Glomerular visceral epithelial cell (primary cell): ENCODE measurements at regions not wholly inside any gene's neighbourhood (a gene's known extent, or its start where the extent isn't known, plus 50 kb on each side); places are given as distances from the start of the nearest gene placed in this dataset.
"Not testable (repeated sequence)": the region's sequence is repeated elsewhere in the genome, so short reads cannot be mapped to it uniquely, and the experiment has no call there.

ENCODE experiments used
- DNase-seq: peaks from one replicate; pipeline ENCODE4 v3.0.0-alpha.2; 2016; ENCODE audit errors: extremely low spot score

DNA sequence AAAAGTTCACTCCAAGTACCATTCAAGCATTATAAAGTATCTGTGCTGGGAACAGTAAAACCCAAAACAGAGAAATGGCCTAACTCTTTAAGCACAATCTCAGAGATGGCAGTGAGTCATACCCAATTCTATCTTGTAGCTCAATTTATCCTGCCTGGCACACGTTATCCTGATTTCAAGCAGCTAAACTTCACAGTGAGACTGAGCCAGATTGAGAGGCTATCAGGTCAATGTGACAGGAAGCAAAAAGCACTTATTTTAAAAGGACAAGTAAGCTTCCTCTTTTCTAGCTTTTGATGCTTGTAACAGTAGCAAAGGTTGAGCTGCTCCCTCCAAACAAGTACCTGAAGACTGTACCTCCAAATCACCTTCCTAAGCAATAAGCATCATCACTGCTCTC, 324.9 kb downstream of the NAF1 start:
- no peak for DNase-seq

DNA sequence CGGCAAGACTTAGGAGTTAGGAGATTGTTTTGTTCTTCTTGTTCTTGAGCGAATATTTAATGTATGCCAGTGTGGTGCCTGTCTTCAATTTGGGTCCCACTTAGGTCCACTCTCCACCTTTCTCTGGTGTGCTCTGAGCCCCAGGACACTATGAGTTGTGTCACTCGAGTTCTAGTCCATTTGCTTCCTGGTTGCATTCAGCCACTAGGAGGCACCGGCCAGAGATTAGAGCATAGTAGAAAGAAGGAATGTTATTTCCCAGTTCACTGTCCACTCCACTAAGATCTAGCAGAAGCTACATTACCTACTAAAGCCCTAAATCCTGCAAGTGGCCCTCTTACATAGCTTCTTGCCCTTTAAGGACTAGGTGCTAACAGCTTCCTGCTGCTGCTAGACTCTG, 326.9 kb downstream of the NAF1 start:
- no peak for DNase-seq

DNA sequence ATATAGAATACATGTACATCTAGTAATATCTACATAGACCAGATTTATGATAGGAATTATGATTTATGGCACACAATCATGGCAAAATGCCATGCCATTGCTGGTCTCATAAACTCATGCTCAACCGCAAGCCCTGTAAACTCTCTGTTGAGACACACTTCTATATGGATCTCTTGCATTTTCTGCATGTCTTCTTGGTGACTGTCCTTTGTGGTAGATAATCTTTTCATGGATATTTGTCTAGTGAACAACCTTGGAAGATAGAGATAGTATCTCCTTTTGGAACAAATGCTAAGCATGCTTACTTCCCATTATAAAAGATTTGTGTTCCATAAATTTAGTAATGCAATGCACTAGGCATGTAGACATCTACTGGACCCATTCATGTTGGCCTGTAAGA, 328.0 kb downstream of the NAF1 start:
- DNase-seq = no peak

- no peak for DNase-seq
Measured at GRCh38 chr4:162837679-162838078, 329.0 kb downstream of the NAF1 start.

DNA sequence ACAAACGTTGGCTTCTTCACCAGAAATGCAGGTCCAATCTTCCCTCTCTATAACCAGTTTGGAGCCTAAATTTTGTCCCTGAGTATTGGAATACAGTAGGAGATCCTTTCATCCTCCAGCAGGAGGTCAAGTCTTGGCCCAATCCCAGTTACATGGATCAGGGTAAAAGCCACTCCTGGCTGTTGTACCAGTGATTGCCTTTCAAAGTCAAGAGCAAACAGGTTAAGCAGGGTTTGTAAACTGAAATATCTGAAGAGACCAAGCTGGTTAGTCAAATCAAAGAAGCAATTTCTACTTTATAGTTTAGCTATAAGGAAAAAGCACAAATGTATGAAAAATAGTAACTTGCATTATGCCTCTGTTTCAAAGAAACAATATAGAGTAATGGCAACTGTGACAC, 329.4 kb downstream of the NAF1 start:
- no peak for DNase-seq

- no peak for DNase-seq
Measured at GRCh38 chr4:162836773-162837172, 329.9 kb downstream of the NAF1 start.

GRCh38 chr4:162836258-162836657, 330.4 kb downstream of the NAF1 start:
- DNase-seq = not testable (repeated sequence)

DNA sequence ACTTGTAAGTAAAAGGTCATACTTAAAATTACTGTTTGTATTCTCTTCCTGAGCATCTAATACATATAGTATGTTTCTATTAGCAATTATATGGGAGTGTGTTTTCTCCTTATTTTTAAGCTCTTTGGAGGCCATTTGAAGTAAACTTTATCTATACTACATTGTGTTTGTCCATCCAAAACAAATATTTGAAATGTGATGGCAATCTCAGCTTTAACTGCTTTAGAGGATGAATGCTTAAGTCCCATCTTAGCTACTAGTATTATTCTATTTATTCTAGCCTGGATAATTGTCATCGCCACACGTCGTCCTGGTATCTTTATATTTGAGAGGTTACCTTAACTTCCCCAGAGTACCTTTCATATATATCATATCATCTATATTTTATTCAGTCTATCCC, 335.8 kb downstream of the NAF1 start:
- DNase-seq = no peak

GRCh38 chr4:162817374-162817773, 349.3 kb downstream of the NAF1 start:
- DNase-seq = not testable (repeated sequence)

- no peak for DNase-seq
Measured at GRCh38 chr4:162804351-162804924, 362.3 kb downstream of the NAF1 start.

GRCh38 chr4:162803378-162803777, 363.3 kb downstream of the NAF1 start:
- no peak for DNase-seq

- no peak for DNase-seq
Measured at GRCh38 chr4:162797108-162797507, 369.6 kb downstream of the NAF1 start.

DNA sequence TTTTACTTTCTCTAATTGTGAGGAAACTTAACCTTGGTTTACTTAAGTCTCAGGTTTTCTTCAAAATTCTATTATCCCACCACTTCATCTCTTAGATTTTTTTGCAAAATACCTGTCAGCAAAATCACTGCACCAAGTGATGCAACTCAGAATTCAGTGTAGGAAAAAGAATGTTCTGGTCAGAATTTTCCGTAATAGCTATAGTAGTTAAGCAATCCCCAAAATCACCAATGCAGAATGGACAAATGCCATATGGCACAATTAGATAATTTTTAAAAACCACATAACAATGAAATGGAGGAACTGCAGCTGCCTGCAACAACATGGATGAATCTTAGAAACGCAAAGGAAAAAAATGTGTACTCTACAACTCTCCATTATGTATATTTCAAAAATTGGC, 373.1 kb downstream of the NAF1 start:
- DNase-seq = no peak

GRCh38 chr4:162793004-162793403, 373.7 kb downstream of the NAF1 start:
- no peak for DNase-seq

DNA sequence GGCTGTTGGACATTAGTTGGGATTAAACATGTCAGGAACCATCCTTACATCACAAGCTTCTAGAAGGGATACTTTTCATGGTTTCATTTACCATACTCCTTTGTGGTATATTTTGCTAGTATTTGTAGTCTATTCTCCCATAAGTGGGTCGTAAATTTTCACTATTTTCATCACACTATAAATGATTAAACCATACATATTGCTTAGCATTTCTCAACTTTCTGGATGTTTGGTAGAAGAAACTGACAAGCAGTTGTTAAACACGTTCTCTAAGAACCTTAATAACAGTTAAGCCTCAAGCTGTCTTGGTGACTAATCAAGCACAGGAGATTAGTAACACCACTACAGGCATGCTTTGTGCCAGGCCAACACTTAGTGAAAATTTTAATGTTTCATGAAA, 375.5 kb downstream of the NAF1 start:
- DNase-seq = no peak

- no peak for DNase-seq
Measured at GRCh38 chr4:162787120-162787519, 379.6 kb downstream of the NAF1 start.

- peak; percentile 2 for DNase-seq
Measured at GRCh38 chr4:162782778-162783525, 383.7 kb downstream of the NAF1 start.

DNA sequence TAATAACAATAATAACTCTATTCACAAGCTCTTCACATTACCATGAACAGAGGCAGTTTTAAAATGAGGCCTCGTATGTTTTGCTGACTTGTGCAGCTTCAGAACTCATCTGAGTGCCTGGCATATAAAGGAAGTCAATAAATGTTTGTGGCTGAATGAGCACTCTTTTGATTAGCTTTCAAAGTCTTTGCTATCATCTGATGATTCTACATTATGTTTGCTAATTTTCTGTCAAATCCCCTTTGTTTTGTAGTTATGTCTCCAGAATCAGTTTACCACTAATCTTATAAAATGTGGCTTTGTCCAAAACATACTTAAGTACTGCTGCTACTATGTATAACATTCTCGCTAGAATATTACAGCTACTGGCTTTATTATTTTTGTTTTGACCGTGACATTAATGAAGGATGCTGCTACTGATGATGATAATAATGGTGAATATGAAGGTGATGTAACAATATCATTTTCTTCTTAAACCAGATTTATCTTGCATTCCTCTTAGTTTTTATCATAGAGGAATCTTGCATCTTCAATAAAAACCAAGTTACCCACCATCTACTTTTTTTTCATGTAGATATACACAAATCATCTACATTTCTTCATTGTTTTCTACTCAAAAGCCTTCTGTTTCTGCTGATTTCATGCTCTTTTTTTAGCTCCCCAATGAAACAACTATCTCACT, 384.5 kb downstream of the NAF1 start:
- no peak for DNase-seq

DNA sequence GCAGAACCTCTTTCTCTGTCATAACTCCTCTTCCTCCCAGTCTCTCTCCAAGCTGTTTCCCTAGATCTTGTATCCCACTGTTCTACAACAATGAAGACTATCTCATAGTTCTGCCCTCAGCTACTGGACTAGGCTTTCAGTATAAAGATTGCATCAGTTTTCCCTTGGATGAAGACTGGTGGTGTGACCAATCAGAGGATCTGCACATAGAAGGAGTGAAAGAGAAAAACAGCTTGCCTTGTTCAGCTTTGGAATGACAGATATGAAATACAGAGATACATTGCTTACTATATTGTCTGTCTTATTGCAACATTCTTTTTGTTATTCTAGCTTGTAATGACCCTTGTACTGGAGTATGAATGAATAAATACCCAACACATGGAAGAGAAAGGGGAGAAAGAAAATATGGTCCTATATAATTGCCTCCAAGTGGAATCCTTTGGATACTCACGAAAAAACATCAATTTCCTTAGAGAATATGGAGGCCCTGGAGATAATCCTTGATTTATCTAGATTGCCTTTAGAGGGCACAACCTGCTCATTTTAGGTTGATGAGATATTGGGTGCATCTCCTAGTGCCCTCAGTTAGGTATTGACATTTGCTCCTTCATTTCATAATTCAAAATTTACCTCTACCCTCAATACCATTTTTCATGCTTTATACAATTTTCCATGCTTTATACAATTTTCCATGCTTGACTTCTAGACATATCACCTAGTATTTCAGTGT, 395.8 kb downstream of the NAF1 start:
- no peak for DNase-seq

DNA sequence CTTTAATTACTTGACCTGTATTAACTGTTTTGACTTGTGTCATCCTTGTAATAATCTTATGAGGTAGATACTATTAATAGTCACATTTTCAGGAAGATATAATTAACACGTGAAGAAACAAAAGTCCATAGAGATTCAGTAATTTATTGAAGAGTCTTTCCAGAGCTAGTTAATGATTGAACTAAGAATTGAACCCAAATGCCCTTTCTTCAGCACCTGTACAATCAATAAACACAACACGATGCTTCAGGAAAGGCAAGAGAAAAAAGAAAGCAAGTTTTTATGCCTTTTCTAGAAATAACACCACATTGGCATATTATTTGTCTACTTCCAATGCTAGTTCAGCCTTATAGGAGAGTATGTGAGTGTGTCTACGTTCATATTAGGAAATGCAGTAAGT, 399.6 kb downstream of the NAF1 start:
- no peak for DNase-seq

- no peak for DNase-seq
Measured at GRCh38 chr4:162761965-162762364, 404.7 kb downstream of the NAF1 start.

DNA sequence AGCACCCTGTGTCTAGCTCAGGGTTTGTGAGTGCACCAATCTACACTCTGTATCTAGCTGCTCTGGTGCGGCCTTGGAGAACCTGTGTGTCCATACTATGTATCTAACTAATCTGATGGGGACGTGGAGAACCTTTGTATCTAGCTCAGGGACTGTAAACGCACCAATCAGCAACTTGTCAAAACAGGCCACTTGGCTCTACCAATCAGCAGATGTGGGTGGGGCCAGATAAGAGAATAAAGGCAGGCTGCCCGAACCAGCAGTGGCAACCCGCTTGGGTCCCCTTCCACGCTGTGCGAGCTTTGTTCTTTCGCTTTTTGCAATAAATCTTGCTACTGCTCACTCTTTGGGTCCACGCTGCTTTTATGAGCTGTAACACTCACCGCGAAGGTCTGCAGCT, 426.5 kb downstream of the NAF1 start:
- not testable (repeated sequence) for DNase-seq

DNA sequence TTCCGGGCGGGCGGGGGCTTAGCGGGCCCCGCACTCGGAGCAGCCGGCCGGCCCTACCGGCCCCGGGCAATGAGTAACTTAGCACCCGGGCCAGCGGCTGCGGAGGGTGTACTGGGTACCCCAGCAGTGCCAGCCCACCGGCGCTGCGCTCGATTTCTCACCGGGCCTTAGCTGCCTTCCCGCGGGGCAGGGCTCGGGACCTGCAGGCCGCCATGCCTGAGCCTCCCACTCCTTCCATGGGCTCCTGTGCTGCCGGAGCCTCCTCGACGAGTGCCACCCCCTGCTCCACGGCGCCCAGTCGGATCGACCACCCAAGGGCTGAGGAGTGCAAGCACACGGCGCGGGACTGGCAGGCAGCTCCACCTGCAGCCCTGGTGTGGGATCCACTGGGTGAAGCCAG, 427.1 kb downstream of the NAF1 start:
- DNase-seq = not testable (repeated sequence)
